Hepatocyte (in vitro differentiated cells): ENCODE measurements at regions not wholly inside any gene's neighbourhood (a gene's known extent, or its start where the extent isn't known, plus 50 kb on each side); places are given as distances from the start of the nearest gene placed in this dataset.

Source experiments
- DNase-seq: peaks from one replicate; pipeline ENCODE4 v3.0.0-alpha.2; 2016; ENCODE audit warnings: low spot score
- H2AFZ ChIP-seq: fragments of 200-600 bp; sonication (generic); 2 replicates; pipeline ENCODE4 v1.6.0; 2016; ENCODE audit warnings: antibody characterized with exemption, mild to moderate bottlenecking
- H3K27ac ChIP-seq: fragments of 200-600 bp; sonication (generic); 2 replicates; pipeline ENCODE4 v1.5.1; 2016; ENCODE audit warnings: mild to moderate bottlenecking
- H3K27me3 ChIP-seq: fragments of 200-600 bp; sonication (generic); 2 replicates; pipeline ENCODE4 v1.6.1; 2016
- H3K36me3 ChIP-seq: fragments of 200-600 bp; sonication (generic); replicated peaks from 2 replicates; pipeline ENCODE4 v1.5.1; 2016; ENCODE audit warnings: low read depth; ENCODE audit not compliant: insufficient read depth
- H3K4me1 ChIP-seq: fragments of 200-600 bp; sonication (generic); 2 replicates; pipeline ENCODE4 v1.5.1; 2016; ENCODE audit warnings: mild to moderate bottlenecking, moderate library complexity; ENCODE audit not compliant: insufficient read depth
- H3K4me2 ChIP-seq: fragments of 200-600 bp; sonication (generic); 2 replicates; pipeline ENCODE4 v1.6.0; 2016
- H3K4me3 ChIP-seq: fragments of 200-600 bp; sonication (generic); 2 replicates; pipeline ENCODE4 v1.5.1; 2016; ENCODE audit warnings: mild to moderate bottlenecking
- H3K79me2 ChIP-seq: fragments of 200-600 bp; sonication (generic); 2 replicates; pipeline ENCODE4 v1.6.0; 2017; ENCODE audit warnings: mild to moderate bottlenecking
- H3K9me2 ChIP-seq: fragments of 200-600 bp; sonication (generic); replicated peaks from 2 replicates; pipeline ENCODE4 v1.6.0; 2017; ENCODE audit warnings: mild to moderate bottlenecking; ENCODE audit not compliant: insufficient read depth
- H3K9me3 ChIP-seq: fragments of 200-600 bp; sonication (generic); 2 replicates; pipeline ENCODE4 v1.5.1; 2016; ENCODE audit warnings: low read depth, mild to moderate bottlenecking
- H4K20me1 ChIP-seq: fragments of 200-600 bp; sonication (generic); 2 replicates; pipeline ENCODE4 v1.6.0; 2016; ENCODE audit warnings: mild to moderate bottlenecking; ENCODE audit not compliant: insufficient read depth, poor library complexity, severe bottlenecking
- CTCF ChIP-seq: fragments of 200-600 bp; sonication (generic); IDR thresholded peaks from 2 replicates; pipeline ENCODE4 v1.5.1; 2016; ENCODE audit warnings: antibody characterized with exemption, mild to moderate bottlenecking; ENCODE audit not compliant: poor library complexity
- EZH2 ChIP-seq: fragments of 200-600 bp; sonication (generic); IDR thresholded peaks from 2 replicates; pipeline ENCODE4 v1.6.1; 2016; ENCODE audit warnings: antibody characterized with exemption, mild to moderate bottlenecking, borderline replicate concordance
- EZH2phosphoT487 ChIP-seq: fragments of 200-600 bp; sonication (generic); IDR thresholded peaks from one replicate; pipeline ENCODE4 v1.6.1; 2018; ENCODE audit warnings: antibody characterized with exemption, mild to moderate bottlenecking, low read depth, moderate library complexity; ENCODE audit not compliant: unreplicated experiment, severe bottlenecking
- WGBS: methylation state at CpG from one replicate; pipeline ENCODE4 v1.1.6; 2016; ENCODE audit warnings: low lambda C conversion rate; ENCODE audit errors: missing lambda C conversion rate; 5-methylcytosine and 5-hydroxymethylcytosine counted together

DNA sequence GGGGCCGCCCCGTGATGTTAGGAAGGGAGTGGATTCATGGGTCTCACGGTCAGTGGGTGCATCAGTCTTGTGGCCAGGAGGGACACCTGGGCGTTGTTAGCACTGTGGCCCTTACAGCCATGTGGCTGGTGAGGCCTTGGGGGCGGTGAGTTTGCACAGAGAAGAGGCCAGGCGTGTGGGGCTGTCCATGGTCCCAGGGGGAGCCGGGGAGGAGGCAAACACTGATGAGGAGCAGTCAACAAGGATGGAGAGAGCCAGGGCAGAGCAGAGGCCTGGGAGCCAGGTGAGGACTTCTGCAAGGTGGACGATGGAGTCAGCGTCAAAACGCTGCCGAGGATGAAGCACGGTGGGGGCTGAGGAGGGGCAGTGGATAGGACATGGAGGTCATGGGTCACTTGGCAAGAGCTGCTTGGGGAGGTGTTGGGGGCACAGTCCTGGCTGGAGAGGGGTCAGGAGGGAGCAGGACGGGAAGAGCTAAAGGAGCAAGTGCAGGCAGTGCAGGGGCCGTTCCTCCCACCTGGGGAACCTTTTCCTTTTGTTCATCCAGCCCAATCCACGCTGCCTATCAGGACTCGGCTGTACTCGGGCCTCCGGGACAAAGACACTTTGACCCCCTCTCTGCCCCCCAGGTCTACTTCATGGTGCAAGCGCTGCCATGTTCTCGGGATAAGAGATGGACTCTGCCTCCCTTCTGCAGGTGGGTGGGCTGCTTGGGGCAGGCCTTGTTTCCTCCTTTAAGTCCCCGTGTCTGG is 801.1 kb downstream of the TBC1D22A start:
- H2AFZ ChIP-seq, result no peak overlapping the region
- H3K4me3 ChIP-seq, result no peak overlapping the region
- H4K20me1 ChIP-seq, result no peaks in the 10 kb centered on the region
- no peaks in the 10 kb centered on the region for H3K79me2 ChIP-seq
- no peaks in the 10 kb centered on the region for H3K9me2 ChIP-seq
- WGBS, result 87% methylated on average over 21 of the region's 21 CpGs
- H3K4me1 ChIP-seq, result no peaks in the 10 kb centered on the region
- no peak for DNase-seq
- H3K9me3 ChIP-seq, result no peaks in the 10 kb centered on the region
- no peaks in the 10 kb centered on the region for H3K36me3 ChIP-seq
- H3K27me3 ChIP-seq, result no peaks in the 10 kb centered on the region
- no peak overlapping the region for H3K4me2 ChIP-seq
- no peak overlapping the region for H3K27ac ChIP-seq
- TF ChIP-seq EZH2 (no peak), EZH2phosphoT487 (no peak), CTCF (no peak)

GRCh38 chr22:47561766-47562165 is 799.3 kb downstream of the TBC1D22A start:
- DNase-seq, result no peak
- no peak overlapping the region for H3K4me3 ChIP-seq
- H3K9me2 ChIP-seq, result no peaks in the 10 kb centered on the region
- WGBS, result 88% methylated on average over 5 of the region's 5 CpGs
- no peak overlapping the region for H3K27ac ChIP-seq
- no peak for TF ChIP-seq EZH2phosphoT487
- no peak for TF ChIP-seq EZH2
- TF ChIP-seq CTCF, result no peak
- no peaks in the 10 kb centered on the region for H3K9me3 ChIP-seq
- no peaks in the 10 kb centered on the region for H3K27me3 ChIP-seq
- no peaks in the 10 kb centered on the region for H3K79me2 ChIP-seq
- no peak overlapping the region for H3K4me2 ChIP-seq
- H3K4me1 ChIP-seq, result no peaks in the 10 kb centered on the region
- no peaks in the 10 kb centered on the region for H4K20me1 ChIP-seq
- H3K36me3 ChIP-seq, result no peaks in the 10 kb centered on the region
- no peak overlapping the region for H2AFZ ChIP-seq

DNA sequence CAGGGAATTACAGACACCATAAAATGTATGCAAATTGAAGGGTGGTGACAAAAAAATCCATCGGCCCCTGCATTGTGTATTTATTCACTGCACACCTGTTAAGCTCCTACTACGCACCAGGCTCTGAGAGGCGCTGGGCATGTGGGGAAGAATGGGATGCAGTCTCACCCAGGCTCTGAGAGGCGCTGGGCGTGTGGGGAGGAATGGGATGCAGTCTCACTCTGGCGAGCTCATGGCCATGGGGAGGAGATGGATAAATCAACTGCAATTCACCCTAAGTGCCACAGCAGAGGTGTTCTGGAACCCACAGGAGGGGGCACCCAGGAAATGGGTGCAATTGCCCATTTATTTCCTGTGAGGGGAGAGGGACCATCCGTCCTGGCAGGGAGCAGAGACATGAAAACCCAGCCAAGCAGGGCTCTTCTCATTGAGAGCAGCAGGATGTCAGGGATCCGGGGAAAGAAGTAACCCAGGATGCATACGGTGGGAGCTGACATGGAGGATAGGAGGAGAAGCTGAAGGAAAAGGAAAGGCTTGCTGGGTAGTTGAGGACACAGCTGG is 798.7 kb downstream of the TBC1D22A start:
- Histone ChIP-seq H3K36me3 (no peaks in the 10 kb centered on the region), H3K9me3 (no peaks in the 10 kb centered on the region), H3K9me2 (no peaks in the 10 kb centered on the region), H3K4me1 (no peaks in the 10 kb centered on the region), H3K4me2 (no peak overlapping the region), H3K79me2 (no peaks in the 10 kb centered on the region), H2AFZ (no peak overlapping the region), H4K20me1 (no peaks in the 10 kb centered on the region), H3K4me3 (no peak overlapping the region), H3K27ac (no peak overlapping the region), H3K27me3 (no peaks in the 10 kb centered on the region)
- DNase-seq, result no peak
- TF ChIP-seq EZH2phosphoT487 (no peak), CTCF (no peak), EZH2 (no peak)
- 80% methylated on average over 9 of the region's 9 CpGs for WGBS
